GM13977 (cell line): ENCODE measurements at regions not wholly inside any gene's neighbourhood (a gene's known extent, or its start where the extent isn't known, plus 50 kb on each side); places are given as distances from the start of the nearest gene placed in this dataset.

Experiments used
- DNase-seq: peaks from one replicate; pipeline ENCODE4 v3.0.0; 2012; ENCODE audit warnings: low spot score
- CTCF ChIP-seq: IDR thresholded peaks from 2 replicates; pipeline ENCODE4 v1.5.1; 2012; ENCODE audit warnings: mild to moderate bottlenecking, control low read depth; ENCODE audit not compliant: insufficient read depth; ENCODE audit errors: extremely low read depth, missing control alignments
- in situ Hi-C: fragments of 300-500 bp; cut with MboI; formaldehyde crosslinking; loops from one replicate; pipeline ENCODE4 v1.12.0; 2022; ENCODE audit warnings: low sequenced_read_pairs, low pct_unique_long_range_greater_than_20kb, mixed read lengths, inconsistent platforms; ENCODE audit not compliant: unreplicated experiment

- DNase-seq = no peak
- in situ Hi-C loops = no loop called here
- TF ChIP-seq CTCF = no peak
These were observed 372.9 kb upstream of the ZMIZ1 start for GRCh38 chr10:78695846-78696245.

- DNase-seq = no peak
- in situ Hi-C loops = no loop called here
- TF ChIP-seq CTCF = no peak
These were observed 371.9 kb upstream of the ZMIZ1 start for GRCh38 chr10:78696791-78697395.

- no peak for DNase-seq
- in situ Hi-C loops = no loop called here
- no peak for TF ChIP-seq CTCF
These were observed 368.8 kb upstream of the ZMIZ1 start for GRCh38 chr10:78699971-78700370.

GRCh38 chr10:78700413-78700812 is 368.4 kb upstream of the ZMIZ1 start:
- TF ChIP-seq CTCF = no peak
- DNase-seq = no peak
- in situ Hi-C loops = no loop called here

GRCh38 chr10:78700816-78701520 is 367.8 kb upstream of the ZMIZ1 start:
- in situ Hi-C loops = no loop called here
- no peak for TF ChIP-seq CTCF
- DNase-seq = no peak

- in situ Hi-C loops = no loop called here
- TF ChIP-seq CTCF = no peak
These were observed 366.6 kb upstream of the ZMIZ1 start for GRCh38 chr10:78702186-78702585.

GRCh38 chr10:78702876-78703275 is 365.9 kb upstream of the ZMIZ1 start:
- DNase-seq = no peak
- no peak for TF ChIP-seq CTCF
- in situ Hi-C loops = no loop called here

More at GRCh38 chr10:78702186-78702585, 366.6 kb upstream of the ZMIZ1 start:
- no peak for DNase-seq
